DOHH2 (cell line): ENCODE measurements at regions not wholly inside any gene's neighbourhood (a gene's known extent, or its start where the extent isn't known, plus 50 kb on each side); places are given as distances from the start of the nearest gene placed in this dataset.

ENCODE experiments used
- H3F3A ChIP-seq: fragments of 200-600 bp; sonication (generic), shearing (Covaris generic); 2 replicates; pipeline ENCODE4 v1.6.0; 2016; ENCODE audit warnings: antibody characterized with exemption, mild to moderate bottlenecking; ENCODE audit not compliant: control insufficient read depth, insufficient read depth
- H3K27ac ChIP-seq: fragments of 200-600 bp; sonication (generic); 2 replicates; pipeline ENCODE4 v1.5.1; 2014; ENCODE audit warnings: low read depth, mild to moderate bottlenecking, low read length, moderate library complexity
- H3K27me3 ChIP-seq: fragments of 200-600 bp; sonication (generic); 2 replicates; pipeline ENCODE4 v1.6.1; 2014; ENCODE audit warnings: mild to moderate bottlenecking, low read length, mixed read lengths; ENCODE audit not compliant: control insufficient read depth
- H3K36me3 ChIP-seq: fragments of 200-600 bp; sonication (generic); 2 replicates; pipeline ENCODE4 v1.6.1; 2014; ENCODE audit warnings: mild to moderate bottlenecking, low read length, moderate library complexity, mixed read lengths; ENCODE audit not compliant: control insufficient read depth
- H3K4me1 ChIP-seq: fragments of 200-600 bp; sonication (generic); 2 replicates; pipeline ENCODE4 v1.6.1; 2014; ENCODE audit warnings: mild to moderate bottlenecking, low read length, mixed read lengths; ENCODE audit not compliant: control insufficient read depth
- H3K4me2 ChIP-seq: fragments of 200-600 bp; sonication (generic); 2 replicates; pipeline ENCODE4 v1.6.0; 2014; ENCODE audit warnings: mild to moderate bottlenecking, low read length, moderate library complexity
- H3K4me3 ChIP-seq: fragments of 200-600 bp; sonication (generic); 2 replicates; pipeline ENCODE4 v1.5.1; 2014; ENCODE audit warnings: mild to moderate bottlenecking, low read length, mixed read lengths
- H3K79me2 ChIP-seq: fragments of 200-600 bp; sonication (generic); 2 replicates; pipeline ENCODE4 v1.6.1; 2014; ENCODE audit warnings: mild to moderate bottlenecking, low read length, mixed read lengths; ENCODE audit not compliant: control insufficient read depth
- H3K9me2 ChIP-seq: fragments of 200-600 bp; sonication (generic); replicated peaks from 2 replicates; pipeline ENCODE4 v1.6.1; 2014; ENCODE audit warnings: mild to moderate bottlenecking, low read length, mixed read lengths; ENCODE audit not compliant: control insufficient read depth
- H3K9me3 ChIP-seq: fragments of 200-600 bp; sonication (generic); 2 replicates; pipeline ENCODE4 v1.6.1; 2014; ENCODE audit warnings: antibody characterized with exemption, low read length, mixed read lengths; ENCODE audit not compliant: control insufficient read depth, insufficient read depth
- H4K20me1 ChIP-seq: fragments of 200-600 bp; sonication (generic); 2 replicates; pipeline ENCODE4 v1.6.0; 2014; ENCODE audit warnings: low read depth, mild to moderate bottlenecking, antibody characterized with exemption, low read length, moderate library complexity; ENCODE audit not compliant: control insufficient read depth, insufficient read depth
- EZH2phosphoT487 ChIP-seq: fragments of 200-600 bp; sonication (generic); IDR thresholded peaks from 2 replicates; pipeline ENCODE4 v1.6.1; 2017; ENCODE audit warnings: borderline replicate concordance, mild to moderate bottlenecking, antibody characterized with exemption, low read length, moderate library complexity, mixed read lengths
- TF ChIP-seq, protein P1 (sequence below): fragments of 200-600 bp; sonication (generic); IDR thresholded peaks from one replicate; pipeline ENCODE4 v1.5.1; 2014; ENCODE audit warnings: antibody characterized with exemption, mild to moderate bottlenecking, low read depth, low read length; ENCODE audit not compliant: poor library complexity, severe bottlenecking

DNA sequence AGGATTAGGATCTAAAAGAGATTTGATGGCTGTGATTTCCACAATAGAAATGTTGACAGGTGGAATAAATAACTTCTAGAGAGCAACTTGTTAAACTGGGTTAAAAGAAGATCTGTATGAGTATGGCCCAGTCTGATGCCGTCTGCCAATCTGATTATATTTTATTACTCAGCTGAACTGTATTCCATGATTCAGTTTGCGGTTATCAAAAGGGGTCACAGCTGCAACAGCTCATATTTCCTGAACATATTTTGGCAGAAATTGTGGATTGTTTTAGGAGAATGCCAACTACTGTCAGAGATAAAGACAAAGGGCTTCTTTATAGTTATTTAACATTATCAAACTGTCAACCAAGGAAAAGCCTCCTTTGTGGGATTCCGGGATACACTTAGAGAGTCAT, 244.8 kb upstream of the MINDY3 start:
- Histone ChIP-seq H3K36me3 (no peaks in the 10 kb centered on the region), H3K79me2 (no peaks in the 10 kb centered on the region)
- TF ChIP-seq, protein P1, sequence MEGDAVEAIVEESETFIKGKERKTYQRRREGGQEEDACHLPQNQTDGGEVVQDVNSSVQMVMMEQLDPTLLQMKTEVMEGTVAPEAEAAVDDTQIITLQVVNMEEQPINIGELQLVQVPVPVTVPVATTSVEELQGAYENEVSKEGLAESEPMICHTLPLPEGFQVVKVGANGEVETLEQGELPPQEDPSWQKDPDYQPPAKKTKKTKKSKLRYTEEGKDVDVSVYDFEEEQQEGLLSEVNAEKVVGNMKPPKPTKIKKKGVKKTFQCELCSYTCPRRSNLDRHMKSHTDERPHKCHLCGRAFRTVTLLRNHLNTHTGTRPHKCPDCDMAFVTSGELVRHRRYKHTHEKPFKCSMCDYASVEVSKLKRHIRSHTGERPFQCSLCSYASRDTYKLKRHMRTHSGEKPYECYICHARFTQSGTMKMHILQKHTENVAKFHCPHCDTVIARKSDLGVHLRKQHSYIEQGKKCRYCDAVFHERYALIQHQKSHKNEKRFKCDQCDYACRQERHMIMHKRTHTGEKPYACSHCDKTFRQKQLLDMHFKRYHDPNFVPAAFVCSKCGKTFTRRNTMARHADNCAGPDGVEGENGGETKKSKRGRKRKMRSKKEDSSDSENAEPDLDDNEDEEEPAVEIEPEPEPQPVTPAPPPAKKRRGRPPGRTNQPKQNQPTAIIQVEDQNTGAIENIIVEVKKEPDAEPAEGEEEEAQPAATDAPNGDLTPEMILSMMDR: no peak
- no peak for TF ChIP-seq EZH2phosphoT487

DNA sequence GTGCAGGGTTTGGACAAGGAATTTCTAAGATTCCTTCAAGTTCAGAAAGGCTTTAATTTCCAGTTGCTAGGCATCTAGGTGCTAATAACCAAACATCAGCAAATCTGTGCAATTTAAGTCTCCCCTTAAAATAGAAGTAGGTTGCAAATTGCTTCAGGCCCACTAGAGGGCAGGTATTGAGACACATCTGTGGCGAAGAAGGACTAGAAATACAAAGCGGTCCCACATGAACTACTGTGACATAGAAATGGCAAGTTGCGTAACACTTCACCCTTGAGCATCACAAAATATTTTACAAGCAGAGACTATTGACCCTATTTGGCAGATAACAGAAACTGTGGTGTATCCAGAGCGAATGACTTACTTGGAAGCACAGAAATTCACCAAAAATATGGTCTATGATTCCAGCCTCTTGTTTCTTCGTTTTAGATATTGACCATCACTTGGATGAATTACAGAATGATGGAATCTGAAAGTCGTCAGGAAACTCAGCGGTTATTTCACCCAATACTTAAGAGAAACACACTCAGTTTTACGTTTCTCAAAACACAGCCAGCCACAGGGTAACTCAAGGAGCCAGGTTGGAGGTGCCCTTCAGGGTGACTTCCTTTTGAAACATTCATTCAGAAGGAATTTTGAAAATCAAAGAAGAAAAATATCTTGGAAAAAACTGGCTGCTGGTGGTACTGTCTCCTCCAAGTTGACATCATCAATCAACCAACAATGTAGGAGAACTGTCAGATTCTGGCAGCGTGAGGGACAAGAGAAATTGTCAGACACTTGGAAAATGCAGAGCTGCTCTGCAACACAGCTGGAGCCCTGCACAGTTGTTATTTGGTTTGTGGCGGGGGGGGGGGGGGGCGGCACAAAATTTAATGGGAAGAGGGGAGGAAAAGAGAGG, 256.3 kb upstream of the MINDY3 start:
- no peaks in the 10 kb centered on the region for H3K27me3 ChIP-seq
- H3K4me1 ChIP-seq: no peaks in the 10 kb centered on the region
- no peaks in the 10 kb centered on the region for H3K79me2 ChIP-seq
- H3K4me2 ChIP-seq: no peak overlapping the region
- H3K4me3 ChIP-seq: no peak overlapping the region
- no peak overlapping the region for H3K27ac ChIP-seq
- no peaks in the 10 kb centered on the region for H3K36me3 ChIP-seq
- no peaks in the 10 kb centered on the region for H4K20me1 ChIP-seq
- no peaks in the 10 kb centered on the region for H3K9me2 ChIP-seq
- H3K9me3 ChIP-seq: no peaks in the 10 kb centered on the region
- H3F3A ChIP-seq: no peaks in the 10 kb centered on the region
- TF ChIP-seq EZH2phosphoT487: no peak
- TF ChIP-seq, protein P1: peak; percentile 62

More for the DNA sequence above, 244.8 kb upstream of the MINDY3 start:
- Histone ChIP-seq H3K9me2 (no peaks in the 10 kb centered on the region), H3K4me2 (no peak overlapping the region), H3K9me3 (no peaks in the 10 kb centered on the region), H3K4me1 (no peaks in the 10 kb centered on the region), H3K27ac (no peak overlapping the region), H3K27me3 (no peaks in the 10 kb centered on the region), H3K4me3 (no peak overlapping the region), H4K20me1 (no peaks in the 10 kb centered on the region), H3F3A (no peaks in the 10 kb centered on the region)

DNA sequence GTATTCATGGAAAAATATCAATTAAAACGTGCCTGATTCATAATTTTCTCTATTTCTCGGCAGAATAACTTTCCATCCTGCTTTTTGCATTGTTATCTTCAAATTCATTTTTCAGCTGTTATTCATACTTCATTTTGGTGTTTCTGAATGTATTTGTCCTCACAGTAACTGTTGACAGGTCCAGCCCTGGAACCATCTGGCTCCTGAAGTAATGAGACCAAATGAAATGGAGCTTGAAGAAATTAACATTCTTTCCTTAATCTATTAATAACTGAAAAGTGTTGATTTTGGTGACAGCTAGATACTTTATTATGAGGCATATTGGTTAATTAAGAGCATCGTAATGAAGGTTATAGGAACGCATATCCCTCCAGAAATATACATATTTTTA, 257.0 kb upstream of the MINDY3 start:
- no peak overlapping the region for H3K27ac ChIP-seq
- H4K20me1 ChIP-seq: no peaks in the 10 kb centered on the region
- no peaks in the 10 kb centered on the region for H3K36me3 ChIP-seq
- no peaks in the 10 kb centered on the region for H3K9me3 ChIP-seq
- H3K27me3 ChIP-seq: no peaks in the 10 kb centered on the region
- no peaks in the 10 kb centered on the region for H3K79me2 ChIP-seq
- no peaks in the 10 kb centered on the region for H3K9me2 ChIP-seq
- H3F3A ChIP-seq: no peaks in the 10 kb centered on the region
- TF ChIP-seq, protein P1: no peak
- TF ChIP-seq EZH2phosphoT487: no peak
- H3K4me2 ChIP-seq: no peak overlapping the region
- no peak overlapping the region for H3K4me3 ChIP-seq
- H3K4me1 ChIP-seq: no peaks in the 10 kb centered on the region
